ENCODE measurements at regions not wholly inside any gene's neighbourhood (a gene's known extent, or its start where the extent isn't known, plus 50 kb on each side); places are given as distances from the start of the nearest gene placed in this dataset.
A peak's percentile ranks its signal among the peaks of the same experiment; 100 is the strongest.

DNA sequence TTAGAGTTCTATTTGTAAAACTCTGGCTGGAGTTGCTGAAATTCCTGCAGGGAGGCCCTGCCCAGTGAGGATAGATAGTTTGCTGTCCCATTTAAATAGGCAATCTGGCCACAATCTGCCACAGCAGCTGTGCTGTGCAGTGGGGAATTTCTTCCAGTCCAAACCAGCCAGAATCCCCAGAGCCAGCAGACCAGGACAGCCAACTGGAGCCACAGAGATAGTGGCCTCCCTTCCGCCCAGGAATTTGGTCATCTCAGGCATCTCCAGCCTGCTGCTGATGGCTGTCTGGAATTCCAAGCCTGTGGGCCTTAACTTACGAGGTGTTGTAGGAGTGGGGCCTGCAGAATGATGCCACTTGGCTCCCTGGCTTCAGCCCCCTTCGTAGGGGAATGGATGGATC lies 643.4 kb downstream of the DNAJB9 start:
- DNase-seq (ENCODE audit: low read depth) (no peak), FAIRE-seq (no peak)
- Histone ChIP-seq H3K36me3 (ENCODE audit: control insufficient read depth, insufficient read depth, low read length) (no peaks in the 10 kb centered on the region), H3K27me3 (ENCODE audit: control insufficient read depth, insufficient read depth, low read length) (no peaks in the 10 kb centered on the region), H3K4me3 (ENCODE audit: low read depth, low read length) (no peak overlapping the region)
- TF ChIP-seq, protein P1, sequence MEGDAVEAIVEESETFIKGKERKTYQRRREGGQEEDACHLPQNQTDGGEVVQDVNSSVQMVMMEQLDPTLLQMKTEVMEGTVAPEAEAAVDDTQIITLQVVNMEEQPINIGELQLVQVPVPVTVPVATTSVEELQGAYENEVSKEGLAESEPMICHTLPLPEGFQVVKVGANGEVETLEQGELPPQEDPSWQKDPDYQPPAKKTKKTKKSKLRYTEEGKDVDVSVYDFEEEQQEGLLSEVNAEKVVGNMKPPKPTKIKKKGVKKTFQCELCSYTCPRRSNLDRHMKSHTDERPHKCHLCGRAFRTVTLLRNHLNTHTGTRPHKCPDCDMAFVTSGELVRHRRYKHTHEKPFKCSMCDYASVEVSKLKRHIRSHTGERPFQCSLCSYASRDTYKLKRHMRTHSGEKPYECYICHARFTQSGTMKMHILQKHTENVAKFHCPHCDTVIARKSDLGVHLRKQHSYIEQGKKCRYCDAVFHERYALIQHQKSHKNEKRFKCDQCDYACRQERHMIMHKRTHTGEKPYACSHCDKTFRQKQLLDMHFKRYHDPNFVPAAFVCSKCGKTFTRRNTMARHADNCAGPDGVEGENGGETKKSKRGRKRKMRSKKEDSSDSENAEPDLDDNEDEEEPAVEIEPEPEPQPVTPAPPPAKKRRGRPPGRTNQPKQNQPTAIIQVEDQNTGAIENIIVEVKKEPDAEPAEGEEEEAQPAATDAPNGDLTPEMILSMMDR (IDR thresholded peaks at IDR 0.05; ENCODE audit: insufficient read depth, low read length, severe bottlenecking): no peak

DNA sequence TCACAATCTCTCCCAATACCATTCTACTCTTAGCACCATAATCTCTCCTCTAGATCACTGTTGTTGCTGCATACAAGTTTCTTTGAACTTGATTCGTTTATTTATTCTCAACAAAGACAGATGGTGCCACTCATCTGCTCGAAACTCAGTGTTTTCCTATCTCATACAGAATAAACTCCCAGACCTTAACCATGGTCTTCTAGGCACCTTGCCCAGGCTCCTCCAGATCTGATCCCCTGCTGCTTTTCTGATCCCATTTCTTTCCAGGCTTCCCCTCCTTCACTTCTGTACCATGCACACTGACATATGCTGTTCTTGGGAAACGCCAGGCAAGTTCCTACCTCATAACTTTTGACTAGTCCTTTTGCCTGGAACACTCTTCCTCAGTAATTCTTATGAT lies 645.7 kb downstream of the DNAJB9 start:
- TF ChIP-seq, protein P1 (IDR thresholded peaks at IDR 0.05; ENCODE audit: insufficient read depth, low read length, severe bottlenecking): no peak
- DNase-seq (ENCODE audit: low read depth) (no peak), FAIRE-seq (no peak)
- no peak overlapping the region for H3K4me3 ChIP-seq (ENCODE audit: low read depth, low read length)
- H3K27me3 ChIP-seq (ENCODE audit: control insufficient read depth, insufficient read depth, low read length): no peaks in the 10 kb centered on the region
- H3K36me3 ChIP-seq (ENCODE audit: control insufficient read depth, insufficient read depth, low read length): no peaks in the 10 kb centered on the region

DNA sequence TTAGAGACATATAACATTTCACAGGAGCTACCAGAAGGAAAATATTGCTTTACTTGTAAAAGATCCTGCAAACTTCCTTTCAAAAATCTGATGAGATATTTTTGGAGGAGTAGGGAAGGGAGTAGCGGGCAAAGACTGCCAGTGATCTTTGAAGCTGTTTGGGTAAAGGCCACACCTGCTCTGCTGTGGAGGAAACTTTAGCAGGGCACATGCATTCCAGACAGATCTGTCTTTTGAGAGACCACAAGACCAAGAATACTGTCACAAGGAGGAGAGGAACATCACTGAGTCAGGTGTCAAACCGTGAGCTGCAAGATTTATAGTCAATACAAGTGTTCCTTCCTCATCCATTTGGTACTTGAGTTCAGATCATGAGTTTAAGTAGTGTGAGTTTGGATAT lies 654.4 kb downstream of the DNAJB9 start:
- no peaks in the 10 kb centered on the region for H3K27me3 ChIP-seq (ENCODE audit: control insufficient read depth, insufficient read depth, low read length)
- FAIRE-seq: peak; percentile 18
- TF ChIP-seq, protein P1 (IDR thresholded peaks at IDR 0.05; ENCODE audit: insufficient read depth, low read length, severe bottlenecking): no peak
- H3K36me3 ChIP-seq (ENCODE audit: control insufficient read depth, insufficient read depth, low read length): no peaks in the 10 kb centered on the region
- DNase-seq (ENCODE audit: low read depth): no peak
- no peak overlapping the region for H3K4me3 ChIP-seq (ENCODE audit: low read depth, low read length)

DNA sequence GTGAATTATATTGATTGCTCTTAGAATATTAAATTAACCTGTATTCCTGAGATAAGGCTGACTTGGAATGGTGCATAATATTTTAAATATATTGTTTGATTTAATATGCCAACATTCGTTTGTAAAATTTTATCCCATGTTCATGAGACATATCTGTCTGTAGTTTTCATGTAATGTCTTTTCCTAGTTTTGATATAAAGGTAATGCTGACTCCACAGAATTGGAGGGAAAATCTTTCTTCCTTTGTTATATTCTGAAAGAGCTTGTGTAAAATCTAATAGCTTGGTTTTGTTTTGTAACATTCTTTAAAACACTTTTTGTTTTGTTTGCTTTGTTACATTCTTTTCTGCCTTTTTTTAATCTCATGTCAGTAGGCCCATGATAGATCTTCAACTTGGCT lies 657.0 kb downstream of the DNAJB9 start:
- no peaks in the 10 kb centered on the region for H3K36me3 ChIP-seq (ENCODE audit: control insufficient read depth, insufficient read depth, low read length)
- TF ChIP-seq, protein P1 (IDR thresholded peaks at IDR 0.05; ENCODE audit: insufficient read depth, low read length, severe bottlenecking): no peak
- FAIRE-seq (no peak), DNase-seq (ENCODE audit: low read depth) (no peak)
- H3K27me3 ChIP-seq (ENCODE audit: control insufficient read depth, insufficient read depth, low read length): no peaks in the 10 kb centered on the region
- no peak overlapping the region for H3K4me3 ChIP-seq (ENCODE audit: low read depth, low read length)

DNA sequence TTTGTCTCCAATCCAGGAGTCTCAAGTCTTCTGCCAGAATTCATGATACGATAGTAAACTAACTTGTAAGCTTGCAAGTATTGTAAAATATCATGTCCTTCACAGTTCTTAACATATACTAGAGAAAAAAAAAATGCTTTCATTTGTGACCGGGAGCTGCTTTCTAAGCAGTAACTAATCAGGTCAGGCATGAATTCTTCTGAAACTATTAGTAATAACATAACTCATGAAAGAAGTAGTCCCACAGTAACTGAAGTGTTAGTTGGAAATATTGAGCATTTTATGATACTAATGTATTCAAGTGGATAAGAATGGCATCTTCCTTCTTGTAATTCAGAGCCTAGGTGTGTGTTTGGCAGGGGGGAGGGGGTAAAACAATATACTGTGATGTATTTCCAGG lies 665.6 kb downstream of the DNAJB9 start:
- TF ChIP-seq, protein P1 (IDR thresholded peaks at IDR 0.05; ENCODE audit: insufficient read depth, low read length, severe bottlenecking): no peak
- Histone ChIP-seq H3K27me3 (ENCODE audit: control insufficient read depth, insufficient read depth, low read length) (no peaks in the 10 kb centered on the region), H3K4me3 (ENCODE audit: low read depth, low read length) (no peak overlapping the region), H3K36me3 (ENCODE audit: control insufficient read depth, insufficient read depth, low read length) (no peaks in the 10 kb centered on the region)
- DNase-seq (ENCODE audit: low read depth) (no peak), FAIRE-seq (no peak)

DNA sequence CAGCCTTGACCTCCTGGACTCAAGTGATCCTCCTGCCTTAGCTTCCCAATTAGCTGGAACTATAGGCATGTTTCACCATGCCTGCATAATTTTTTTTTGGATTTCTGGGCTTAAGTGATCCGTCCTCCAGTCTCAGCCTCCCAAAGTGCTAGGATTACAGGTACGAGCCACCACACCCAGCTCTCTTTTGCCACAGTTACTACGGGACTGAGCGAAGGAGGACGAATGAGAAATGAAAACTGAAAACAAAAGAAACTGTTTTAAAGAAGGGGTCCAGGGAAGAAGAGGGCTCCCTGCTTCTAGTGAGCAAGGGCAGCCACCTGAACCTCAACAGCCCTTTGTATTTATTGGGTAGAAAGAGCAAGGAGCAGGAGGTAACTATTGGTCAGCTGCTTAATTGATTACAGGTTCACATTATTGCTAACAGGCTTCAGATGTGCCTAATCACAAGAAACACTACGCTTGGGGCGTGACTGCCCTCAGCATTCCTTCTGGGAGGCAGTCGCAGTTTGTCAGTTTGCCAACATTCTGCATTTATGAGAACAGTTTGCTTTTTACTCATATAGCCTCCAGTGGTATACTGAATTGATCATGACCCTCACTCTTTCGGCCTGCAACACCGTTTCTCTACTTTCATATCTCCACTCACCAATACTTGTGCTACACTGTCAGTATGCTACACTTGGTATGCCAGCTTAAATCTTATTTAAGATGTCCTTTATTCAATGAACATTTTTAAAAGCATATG lies 676.8 kb downstream of the DNAJB9 start:
- DNase-seq (ENCODE audit: low read depth) (peak; percentile 71), FAIRE-seq (no peak)
- no peaks in the 10 kb centered on the region for H3K36me3 ChIP-seq (ENCODE audit: control insufficient read depth, insufficient read depth, low read length)
- H3K4me3 ChIP-seq (ENCODE audit: low read depth, low read length): no peak overlapping the region
- H3K27me3 ChIP-seq (ENCODE audit: control insufficient read depth, insufficient read depth, low read length): no peaks in the 10 kb centered on the region
- TF ChIP-seq, protein P1 (IDR thresholded peaks at IDR 0.05; ENCODE audit: insufficient read depth, low read length, severe bottlenecking): no peak

All from bronchial epithelial cell (primary cell).